ENCODE measurements at regions not wholly inside any gene's neighbourhood (a gene's known extent, or its start where the extent isn't known, plus 50 kb on each side); places are given as distances from the start of the nearest gene placed in this dataset.

GRCh38 chr4:124464836-124465235 lies 247.7 kb downstream of the ANKRD50 start:
- H3K27ac ChIP-seq = no peak overlapping the region
- no peak for TF ChIP-seq CTCF (conservative IDR thresholded peaks at IDR 0.05)

GRCh38 chr4:124468360-124468759 lies 244.2 kb downstream of the ANKRD50 start:
- TF ChIP-seq CTCF (conservative IDR thresholded peaks at IDR 0.05) = no peak
- no peak overlapping the region for H3K27ac ChIP-seq

GRCh38 chr4:124469981-124470380 lies 242.6 kb downstream of the ANKRD50 start:
- TF ChIP-seq CTCF (conservative IDR thresholded peaks at IDR 0.05) = no peak
- no peak overlapping the region for H3K27ac ChIP-seq

- no peak for TF ChIP-seq CTCF (conservative IDR thresholded peaks at IDR 0.05)
- H3K27ac ChIP-seq = no peak overlapping the region
Observed at GRCh38 chr4:124478470-124478869, 234.1 kb downstream of the ANKRD50 start.

- no peak for TF ChIP-seq CTCF (conservative IDR thresholded peaks at IDR 0.05)
- no peak overlapping the region for H3K27ac ChIP-seq
Observed at GRCh38 chr4:124480061-124480460, 232.5 kb downstream of the ANKRD50 start.

- no peak overlapping the region for H3K27ac ChIP-seq
- TF ChIP-seq CTCF (conservative IDR thresholded peaks at IDR 0.05) = no peak
Observed at GRCh38 chr4:124481123-124481522, 231.4 kb downstream of the ANKRD50 start.

GRCh38 chr4:124483048-124483906 lies 229.3 kb downstream of the ANKRD50 start:
- TF ChIP-seq CTCF (conservative IDR thresholded peaks at IDR 0.05) = no peak
- 0 out of 2 replicates have a peak overlapping the region, but pooled peaks have one; percentile 3 for H3K27ac ChIP-seq
